ENCODE measurements at regions not wholly inside any gene's neighbourhood (a gene's known extent, or its start where the extent isn't known, plus 50 kb on each side); places are given as distances from the start of the nearest gene placed in this dataset.
A peak's percentile ranks its signal among the peaks of the same experiment; 100 is the strongest.
"Not testable (repeated sequence)": the region's sequence is repeated elsewhere in the genome, so short reads cannot be mapped to it uniquely, and the experiment has no call there.

- DNase-seq: no peak
Observed at GRCh38 chrX:30008031-30008430, 207.3 kb upstream of the MAGEB2 start.

DNA sequence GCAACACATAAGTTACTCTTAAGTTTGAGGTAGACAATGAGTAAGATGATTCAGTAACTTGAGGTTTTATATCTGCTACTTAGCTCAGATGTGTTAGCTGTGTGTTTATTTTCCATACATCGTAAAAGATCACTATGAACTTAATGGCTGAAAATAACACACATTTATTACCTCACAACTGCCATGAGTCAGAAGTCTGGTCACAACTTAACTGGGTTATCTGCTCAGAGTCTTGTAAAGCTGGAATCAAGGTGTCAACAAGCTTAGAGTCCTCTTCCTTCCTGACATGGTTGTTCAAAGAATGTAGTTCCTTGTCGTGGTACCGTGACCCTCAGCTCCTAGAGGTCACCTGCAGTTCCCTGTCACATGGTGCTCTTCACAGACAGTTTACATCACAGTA lies 204.9 kb upstream of the MAGEB2 start:
- no peak for DNase-seq

GRCh38 chrX:30015440-30015839 lies 199.9 kb upstream of the MAGEB2 start:
- DNase-seq: no peak

DNA sequence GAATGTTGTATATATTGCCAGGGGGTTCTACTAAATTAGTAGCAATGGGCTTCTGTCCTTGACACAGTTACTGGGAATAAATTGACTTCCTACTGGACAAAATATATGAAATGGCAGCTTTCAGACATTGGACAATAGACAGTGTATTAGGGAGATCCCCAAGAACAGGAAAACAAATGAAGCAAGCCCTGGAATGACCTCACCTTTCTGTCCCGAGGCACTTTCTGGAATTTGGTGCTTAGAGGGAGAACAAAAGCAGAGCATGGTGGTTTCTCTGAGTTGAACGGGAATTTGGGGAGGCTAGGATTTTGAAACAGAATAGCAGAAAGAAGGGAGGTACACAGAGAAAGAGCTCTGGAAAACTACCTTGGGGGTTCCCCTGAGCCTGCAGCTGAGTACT lies 187.7 kb upstream of the MAGEB2 start:
- no peak for DNase-seq

DNA sequence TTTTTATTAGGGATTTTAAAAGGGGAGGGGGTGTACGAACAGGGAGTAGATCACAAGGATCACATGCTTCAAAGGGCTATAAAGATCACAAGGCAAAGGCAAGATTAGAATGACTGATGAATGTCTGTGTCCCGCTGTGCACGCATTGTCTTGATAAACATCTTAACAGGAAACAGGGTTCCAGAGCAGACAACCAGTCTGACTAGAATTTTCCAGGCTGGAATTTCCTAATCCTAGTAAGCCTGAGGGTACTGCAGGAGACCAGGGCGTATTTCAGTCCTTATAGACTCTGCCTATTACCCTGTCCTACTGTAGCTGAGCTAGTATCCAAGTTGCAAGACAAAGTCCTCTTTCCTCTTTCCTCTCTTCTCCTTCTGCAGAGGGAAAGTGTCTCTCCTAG lies 179.0 kb upstream of the MAGEB2 start:
- DNase-seq: not testable (repeated sequence)

- no peak for DNase-seq
Observed at GRCh38 chrX:30039768-30040167, 175.6 kb upstream of the MAGEB2 start.

DNA sequence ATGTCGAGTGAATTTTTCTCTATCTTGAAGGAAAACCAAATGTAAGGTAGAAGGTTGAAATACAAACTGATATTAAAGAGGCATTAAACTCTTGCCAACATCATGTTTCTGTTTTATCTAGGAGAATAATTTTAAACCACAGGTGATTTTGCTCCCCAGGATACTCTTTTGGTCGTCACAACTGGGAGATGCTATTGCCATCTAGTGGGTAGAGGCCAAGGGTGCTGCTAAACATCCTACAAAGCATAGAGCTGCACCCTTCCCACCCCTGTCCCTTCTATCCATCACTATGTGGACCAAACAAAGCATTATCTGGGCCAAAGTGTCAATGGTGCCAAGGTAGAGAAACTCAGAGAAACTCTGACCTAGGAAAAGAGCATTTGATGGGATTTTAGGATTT lies 154.6 kb upstream of the MAGEB2 start:
- DNase-seq: peak in 1 of 2 experiments; percentile 5

DNA sequence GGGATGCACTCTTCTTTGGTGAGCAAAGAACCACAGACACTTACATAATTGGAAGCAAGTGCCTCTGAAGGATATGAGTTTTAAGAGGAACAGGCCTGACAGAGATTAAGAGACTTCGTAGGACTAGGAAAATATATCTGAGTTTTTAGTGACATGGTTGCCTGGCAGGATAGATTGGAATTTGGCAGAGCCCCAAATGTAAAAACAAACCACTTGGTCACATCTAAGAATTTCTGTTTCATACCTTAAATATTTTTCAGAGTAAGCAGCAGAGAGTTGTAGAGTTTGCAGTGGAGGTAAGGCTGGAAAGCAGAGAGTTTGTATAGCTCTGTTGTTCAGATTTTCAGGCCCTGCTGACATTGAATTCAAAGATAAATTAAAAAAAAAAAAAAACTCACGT lies 150.1 kb upstream of the MAGEB2 start:
- DNase-seq: no peak

DNA sequence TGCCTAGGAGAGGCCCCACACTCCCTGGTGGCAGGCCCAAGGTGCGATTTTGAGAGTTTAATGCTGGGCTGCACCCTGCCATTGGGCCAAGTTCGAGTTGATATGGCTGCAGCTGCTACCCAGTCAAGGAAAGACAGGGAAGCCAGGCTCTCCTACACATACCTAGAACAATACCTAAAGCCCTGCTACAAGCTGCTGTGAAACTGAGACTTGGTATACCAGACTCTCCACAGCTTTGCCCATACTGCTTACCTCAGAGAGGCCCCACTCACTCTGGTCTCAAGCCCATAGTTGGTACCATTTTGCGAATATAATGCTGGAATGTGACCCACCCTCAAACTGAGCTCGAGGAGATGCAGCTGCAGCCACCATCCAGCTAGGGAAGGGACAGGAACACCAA lies 147.7 kb upstream of the MAGEB2 start:
- no peak for DNase-seq

- no peak for DNase-seq
Observed at GRCh38 chrX:30085571-30085970, 129.8 kb upstream of the MAGEB2 start.

- DNase-seq: no peak
Observed at GRCh38 chrX:30111431-30111830, 103.9 kb upstream of the MAGEB2 start.

DNA sequence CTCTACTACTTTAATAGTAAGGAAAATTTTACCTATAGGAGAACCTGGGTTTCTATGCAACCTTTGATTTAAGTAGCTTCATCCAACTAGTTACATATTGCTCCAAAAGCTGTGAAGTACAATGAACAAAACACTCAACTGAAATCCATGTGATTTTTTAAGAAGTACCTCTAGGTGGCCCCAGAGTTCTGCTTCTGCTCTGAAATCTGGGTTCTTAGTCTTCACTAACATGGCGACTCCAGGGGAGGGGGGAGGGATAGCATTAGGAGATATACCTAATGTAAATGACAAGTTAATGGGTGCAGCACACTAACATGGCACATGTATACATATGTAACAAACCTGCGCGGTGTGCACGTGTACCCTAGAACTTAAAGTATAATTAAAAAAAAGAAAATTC lies 73.4 kb upstream of the MAGEB2 start:
- DNase-seq: peak in 1 of 2 experiments; percentile 3

DNA sequence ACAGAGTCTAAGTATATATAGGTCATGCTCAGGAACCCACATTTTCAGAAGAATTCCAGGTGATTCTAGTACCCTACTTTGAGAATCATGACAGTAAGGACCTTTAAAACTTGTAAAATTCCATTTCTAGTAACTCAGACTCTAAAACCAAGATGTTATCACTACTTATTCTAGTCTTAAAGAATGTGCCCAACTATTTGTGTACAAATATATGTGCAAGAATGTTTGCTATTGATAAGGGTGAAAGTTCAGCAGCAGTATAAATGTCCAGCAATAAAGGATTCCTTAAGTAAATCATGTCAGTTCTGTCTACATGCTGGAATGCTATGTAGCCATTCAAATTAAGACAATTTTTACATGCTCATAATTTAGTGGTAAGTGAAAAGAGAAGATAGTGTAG lies 71.1 kb upstream of the MAGEB2 start:
- DNase-seq: no peak

DNA sequence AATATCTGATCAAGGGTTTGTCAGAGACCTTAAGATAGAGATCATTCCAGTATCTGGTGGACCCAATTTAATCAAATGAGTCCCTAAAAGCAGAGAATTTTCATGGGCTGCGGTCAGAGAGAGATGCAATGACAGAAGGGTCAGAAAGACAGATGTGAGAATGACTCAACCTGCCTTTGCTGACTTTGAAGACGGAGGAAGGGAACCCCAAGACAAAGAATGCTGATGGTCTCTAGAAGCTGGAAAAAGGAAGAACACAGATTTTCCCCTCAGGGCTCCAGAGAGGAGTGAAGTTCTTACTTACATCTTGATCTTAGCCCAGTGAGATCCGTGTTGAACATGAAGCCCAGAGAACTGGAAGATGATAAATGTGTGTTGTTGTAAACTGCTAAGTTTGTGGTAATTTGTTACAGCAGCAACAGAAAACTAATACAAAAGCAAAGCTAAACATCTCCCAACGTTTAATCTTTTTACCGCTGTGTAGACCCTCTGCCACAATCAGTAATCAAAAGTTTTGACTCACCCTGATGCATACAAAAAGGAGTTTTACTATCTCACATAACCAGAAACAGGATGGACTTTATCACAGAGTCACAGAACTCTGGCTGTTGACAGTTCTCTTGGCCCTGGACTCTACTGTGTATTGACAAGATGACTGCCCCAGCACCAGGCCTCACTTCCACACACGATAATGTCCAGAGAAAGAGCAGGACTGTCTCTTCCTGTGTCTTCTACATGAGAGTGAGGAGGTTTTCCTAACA lies 70.2 kb upstream of the MAGEB2 start:
- DNase-seq: no peak

DNA sequence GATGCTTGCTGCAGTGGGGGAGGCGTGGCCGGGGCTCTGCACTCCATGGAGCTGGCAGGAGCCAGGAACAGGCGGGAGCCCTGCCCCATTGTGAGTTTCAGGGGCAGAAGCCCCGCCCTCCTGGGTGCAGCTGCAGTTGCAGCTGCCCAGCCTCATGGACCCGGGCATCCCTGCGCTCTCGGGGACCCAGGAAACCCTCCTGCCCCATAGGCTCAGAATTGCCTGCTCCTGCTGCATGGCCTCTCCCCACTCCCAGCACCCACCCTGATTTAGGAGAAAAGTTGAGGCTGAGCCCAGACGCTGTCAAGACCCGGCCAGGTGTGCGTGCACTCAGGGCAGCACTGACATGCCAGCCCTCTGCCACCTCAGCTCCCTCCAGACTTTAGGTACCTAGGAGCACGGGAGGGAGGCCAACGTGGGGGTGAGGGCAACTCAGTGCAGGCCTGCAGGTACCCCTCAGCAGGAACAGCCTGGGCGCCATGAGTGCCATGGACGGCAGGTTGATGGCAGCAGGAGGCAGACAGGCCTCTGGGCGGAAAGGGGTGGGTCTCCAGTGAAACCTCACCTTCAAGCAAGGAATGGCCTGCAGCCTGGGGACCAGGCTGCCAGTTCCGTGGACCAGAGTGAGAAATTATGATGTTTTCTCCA lies 67.2 kb upstream of the MAGEB2 start:
- DNase-seq: no peak

DNA sequence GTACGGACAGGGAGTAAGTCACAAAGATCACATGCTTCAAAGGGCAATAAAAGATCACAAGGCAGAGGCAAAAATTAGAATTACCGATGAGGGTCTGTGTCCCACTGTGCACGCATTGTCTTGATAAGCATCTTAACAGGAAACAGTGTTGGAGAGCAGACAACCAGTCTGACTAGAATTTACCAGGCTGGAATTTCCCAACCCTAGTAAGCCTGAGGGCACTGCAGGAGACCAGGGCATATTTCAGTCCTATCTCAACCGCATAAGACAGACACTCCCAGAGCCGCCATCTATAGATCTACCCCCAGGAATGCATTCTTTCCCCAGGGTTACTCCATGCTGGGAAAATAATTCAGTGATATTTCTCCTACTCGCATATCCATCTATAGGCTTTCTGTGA lies 66.2 kb upstream of the MAGEB2 start:
- DNase-seq: not testable (repeated sequence)

- no peak for DNase-seq
Observed at GRCh38 chrX:30150196-30150895, 65.0 kb upstream of the MAGEB2 start.

DNA sequence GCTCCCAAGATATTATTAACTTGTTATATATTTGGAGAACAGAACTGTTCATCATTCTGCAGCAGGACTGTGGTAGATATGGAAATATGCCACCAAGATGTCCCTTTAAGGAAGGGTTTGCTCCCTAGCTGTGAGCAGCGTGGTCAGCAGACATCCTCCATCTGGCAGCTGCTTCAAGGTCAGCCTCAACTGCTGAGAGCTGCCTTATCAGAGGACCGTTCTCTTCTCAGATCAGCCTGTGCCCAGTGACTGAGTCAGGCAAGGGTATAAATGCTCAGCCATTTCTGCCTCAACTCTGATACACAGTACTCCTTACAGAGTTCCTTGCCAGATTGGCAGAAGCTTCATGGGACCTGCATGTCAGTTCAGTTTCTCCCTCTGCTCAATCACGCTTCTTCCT lies 63.4 kb upstream of the MAGEB2 start:
- DNase-seq: no peak

- DNase-seq: no peak
Observed at GRCh38 chrX:30153175-30153880, 62.0 kb upstream of the MAGEB2 start.

DNA sequence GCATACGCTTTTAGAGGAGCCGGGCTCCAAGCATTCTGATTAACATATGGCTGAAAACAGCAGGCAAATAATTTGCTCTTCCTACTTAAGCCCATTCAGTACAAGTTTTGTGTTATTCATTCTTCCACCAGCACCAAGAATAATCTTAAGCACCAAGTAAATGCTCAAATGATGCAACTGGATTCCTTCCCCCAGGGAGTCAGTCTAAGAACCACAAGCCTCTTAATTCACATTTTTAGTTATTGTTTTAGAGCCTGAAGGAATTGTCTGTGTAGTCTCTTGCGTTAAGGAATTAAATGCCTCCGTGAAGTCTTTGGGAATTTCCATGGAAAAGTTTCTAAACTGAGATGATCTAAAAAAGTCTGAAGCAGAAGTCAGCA lies 61.5 kb upstream of the MAGEB2 start:
- no peak for DNase-seq

DNA sequence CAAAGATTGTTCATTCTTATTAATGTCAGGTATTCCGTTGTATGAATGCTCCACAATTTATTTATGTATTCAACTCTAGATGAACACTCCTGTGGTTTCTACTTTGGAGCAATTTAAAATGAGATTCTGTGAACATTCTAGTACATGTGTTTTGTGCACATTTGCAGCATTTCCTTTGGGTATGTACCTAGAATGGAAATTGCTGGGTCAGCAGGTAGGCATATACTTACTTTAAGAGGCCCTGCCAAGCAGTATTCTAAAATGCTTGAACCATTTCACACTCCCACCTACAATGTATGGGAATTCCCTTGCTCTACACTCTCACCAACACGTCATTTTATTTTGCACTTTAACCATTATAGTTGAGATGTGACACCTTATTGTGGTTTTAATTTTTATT lies 59.4 kb upstream of the MAGEB2 start:
- DNase-seq: no peak

- no peak for DNase-seq
Observed at GRCh38 chrX:30156880-30157560, 58.3 kb upstream of the MAGEB2 start.

DNA sequence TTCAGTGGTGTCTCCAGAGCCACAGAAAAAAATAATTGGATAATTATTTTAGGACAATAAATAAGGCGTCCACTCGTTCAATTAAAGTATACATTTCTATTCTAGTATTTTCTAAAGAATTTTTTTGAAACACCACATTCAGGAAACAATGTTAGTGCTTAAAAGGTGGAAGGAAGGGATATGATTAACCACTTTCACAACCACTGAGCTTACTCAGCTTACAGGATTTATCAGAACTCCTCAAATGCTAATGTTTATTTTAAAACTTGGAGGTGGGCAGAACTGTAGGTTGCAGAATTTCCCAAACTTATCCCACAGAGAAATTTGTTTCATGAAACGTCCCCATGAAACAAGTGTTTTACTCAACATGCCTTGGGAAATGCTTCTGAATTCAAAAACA lies 54.3 kb upstream of the MAGEB2 start:
- DNase-seq: no peak
